Heart left ventricle (tissue), 13 donors: ENCODE measurements at regions not wholly inside any gene's neighbourhood (a gene's known extent, or its start where the extent isn't known, plus 50 kb on each side); places are given as distances from the start of the nearest gene placed in this dataset.

Experiments used
- CTCF ChIP-seq, 12 donors: fragments of 200-600 bp; sonication (generic) in 4 of 12; IDR thresholded peaks; one replicate each; pipeline versions ENCODE4 v1.5.0 to v1.8.0; 2018 to 2022; ENCODE audit warnings: antibody characterized with exemption in 12 of 12, mild to moderate bottlenecking in 5 of 12
- POLR2A ChIP-seq, 2 donors: fragments of 450-650 bp; IDR thresholded peaks; one replicate each; pipeline ENCODE4 v1.6.1; 2017; ENCODE audit warnings: antibody characterized with exemption in 2 of 2, mild to moderate bottlenecking in 2 of 2, moderate library complexity in 2 of 2
- donor health status: ischemic (EF 13 %, LVEDD 7.1; RV severe dilation, severe dysfunction).
- donor health status: DM: no; HTN: yes; CAD: no.
- donor health status: DM: no; HTN: no; CAD: no.
- donor health status: ischemic (EF 25% LVEDD 6.9; RV normal size, moderate dysfunction).
- donor health status: ischemic (EF 25% LVEDD 5.7; RV mildly dilated, moderate dysfunction).
- donor health status: ischemic (EF 35%, LVEDD 5.7; RV mildly dilated, moderate dysfunction).
- donor health status: nonischemic (EF 11% LVEDD 7.7; RV severe dilation, severe dysfunction).
- donor health status: DM: yes; HTN: yes; CAD: no.
- donor health status: PGD.
- donor health status: ischemic (EF 29% LVEDD 5.4; RV normal size, mild dysfunction).
- donor health status: nonischemic (EF 23%, LVEDD 6.1; RV moderate dilation, normal function).

GRCh38 chr1:213921712-213922111 is 66.1 kb upstream of the PROX1 start:
- TF ChIP-seq CTCF (IDR thresholded peaks at IDR 0.05) (no peak), POLR2A (IDR thresholded peaks at IDR 0.05) (no peak)
